NCI-H2171 (cell line): ENCODE measurements at regions not wholly inside any gene's neighbourhood (a gene's known extent, or its start where the extent isn't known, plus 50 kb on each side); places are given as distances from the start of the nearest gene placed in this dataset.

ENCODE experiments used
- DNase-seq: peaks from one replicate; lab custom pipeline; 2025; lab: John Stamatoyannopoulos, UW

- DNase-seq = no peak
Measured at GRCh38 chr3:70800951-70801350, 488.5 kb upstream of the MDFIC2 start.

GRCh38 chr3:70789878-70790277 is 477.4 kb upstream of the MDFIC2 start:
- no peak for DNase-seq

- DNase-seq = no peak
Measured at GRCh38 chr3:70780790-70781189, 468.4 kb upstream of the MDFIC2 start.

- no peak for DNase-seq
Measured at GRCh38 chr3:70779296-70779695, 466.9 kb upstream of the MDFIC2 start.

GRCh38 chr3:70776081-70776480 is 463.6 kb upstream of the MDFIC2 start:
- no peak for DNase-seq

GRCh38 chr3:70775257-70775656 is 462.8 kb upstream of the MDFIC2 start:
- DNase-seq = no peak

GRCh38 chr3:70774641-70775040 is 462.2 kb upstream of the MDFIC2 start:
- DNase-seq = no peak

GRCh38 chr3:70771426-70772147 is 459.1 kb upstream of the MDFIC2 start:
- DNase-seq = no peak

- DNase-seq = no peak
Measured at GRCh38 chr3:70770650-70771049, 458.2 kb upstream of the MDFIC2 start.

- no peak for DNase-seq
Measured at GRCh38 chr3:70766301-70766700, 453.9 kb upstream of the MDFIC2 start.

GRCh38 chr3:70763894-70764293 is 451.5 kb upstream of the MDFIC2 start:
- no peak for DNase-seq

- DNase-seq = no peak
Measured at GRCh38 chr3:70757658-70758057, 445.2 kb upstream of the MDFIC2 start.

GRCh38 chr3:70755526-70755925 is 443.1 kb upstream of the MDFIC2 start:
- no peak for DNase-seq

GRCh38 chr3:70754314-70754713 is 441.9 kb upstream of the MDFIC2 start:
- no peak for DNase-seq

GRCh38 chr3:70753572-70753971 is 441.1 kb upstream of the MDFIC2 start:
- DNase-seq = no peak

GRCh38 chr3:70752051-70752450 is 439.6 kb upstream of the MDFIC2 start:
- no peak for DNase-seq

GRCh38 chr3:70749122-70749521 is 436.7 kb upstream of the MDFIC2 start:
- DNase-seq = no peak

GRCh38 chr3:70748593-70748992 is 436.2 kb upstream of the MDFIC2 start:
- DNase-seq = no peak

GRCh38 chr3:70747847-70748246 is 435.4 kb upstream of the MDFIC2 start:
- DNase-seq = no peak

- no peak for DNase-seq
Measured at GRCh38 chr3:70744536-70744935, 432.1 kb upstream of the MDFIC2 start.

GRCh38 chr3:70743754-70744153 is 431.3 kb upstream of the MDFIC2 start:
- no peak for DNase-seq

- DNase-seq = no peak
Measured at GRCh38 chr3:70742081-70742480, 429.6 kb upstream of the MDFIC2 start.

- no peak for DNase-seq
Measured at GRCh38 chr3:70740872-70741271, 428.4 kb upstream of the MDFIC2 start.

GRCh38 chr3:70740071-70740470 is 427.6 kb upstream of the MDFIC2 start:
- DNase-seq = no peak
